ENCODE measurements at regions not wholly inside any gene's neighbourhood (a gene's known extent, or its start where the extent isn't known, plus 50 kb on each side); places are given as distances from the start of the nearest gene placed in this dataset.

DNA sequence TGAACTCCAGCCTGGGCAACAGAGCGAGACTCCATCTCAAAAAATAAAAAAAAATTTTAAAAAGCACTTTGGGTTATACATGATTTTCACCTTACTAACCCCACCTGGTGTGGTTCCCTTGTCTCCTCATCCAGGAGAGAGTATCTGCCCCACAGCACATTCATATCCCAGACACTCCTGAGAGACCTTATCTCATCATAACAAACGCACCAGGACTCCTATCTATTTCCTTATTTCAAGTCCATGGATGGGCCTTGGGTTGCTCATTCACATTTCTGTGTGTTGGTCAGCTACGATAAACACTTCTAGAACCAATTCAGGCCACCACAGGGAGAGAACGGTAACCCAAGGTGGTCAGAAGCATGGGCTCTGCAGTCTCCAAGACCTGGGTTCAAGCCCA, 88.6 kb upstream of the SPATA12 start:
- Histone ChIP-seq H3K27ac (no peak overlapping the region), H3K36me3 (no peaks in the 10 kb centered on the region), H3K27me3 (no peaks in the 10 kb centered on the region), H3K9me3 (no peaks in the 10 kb centered on the region), H3K4me3 (ENCODE audit: low read depth in 1 of 2, low read length in 1 of 2) (no peak overlapping the region), H3K4me1 (ENCODE audit: control insufficient read depth in 1 of 2, insufficient read depth in 1 of 2, low read depth in 1 of 2, low read length in 1 of 2) (no peaks in the 10 kb centered on the region)
- TF ChIP-seq, protein P1, sequence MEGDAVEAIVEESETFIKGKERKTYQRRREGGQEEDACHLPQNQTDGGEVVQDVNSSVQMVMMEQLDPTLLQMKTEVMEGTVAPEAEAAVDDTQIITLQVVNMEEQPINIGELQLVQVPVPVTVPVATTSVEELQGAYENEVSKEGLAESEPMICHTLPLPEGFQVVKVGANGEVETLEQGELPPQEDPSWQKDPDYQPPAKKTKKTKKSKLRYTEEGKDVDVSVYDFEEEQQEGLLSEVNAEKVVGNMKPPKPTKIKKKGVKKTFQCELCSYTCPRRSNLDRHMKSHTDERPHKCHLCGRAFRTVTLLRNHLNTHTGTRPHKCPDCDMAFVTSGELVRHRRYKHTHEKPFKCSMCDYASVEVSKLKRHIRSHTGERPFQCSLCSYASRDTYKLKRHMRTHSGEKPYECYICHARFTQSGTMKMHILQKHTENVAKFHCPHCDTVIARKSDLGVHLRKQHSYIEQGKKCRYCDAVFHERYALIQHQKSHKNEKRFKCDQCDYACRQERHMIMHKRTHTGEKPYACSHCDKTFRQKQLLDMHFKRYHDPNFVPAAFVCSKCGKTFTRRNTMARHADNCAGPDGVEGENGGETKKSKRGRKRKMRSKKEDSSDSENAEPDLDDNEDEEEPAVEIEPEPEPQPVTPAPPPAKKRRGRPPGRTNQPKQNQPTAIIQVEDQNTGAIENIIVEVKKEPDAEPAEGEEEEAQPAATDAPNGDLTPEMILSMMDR (IDR thresholded peaks at IDR 0.05) = no peak

DNA sequence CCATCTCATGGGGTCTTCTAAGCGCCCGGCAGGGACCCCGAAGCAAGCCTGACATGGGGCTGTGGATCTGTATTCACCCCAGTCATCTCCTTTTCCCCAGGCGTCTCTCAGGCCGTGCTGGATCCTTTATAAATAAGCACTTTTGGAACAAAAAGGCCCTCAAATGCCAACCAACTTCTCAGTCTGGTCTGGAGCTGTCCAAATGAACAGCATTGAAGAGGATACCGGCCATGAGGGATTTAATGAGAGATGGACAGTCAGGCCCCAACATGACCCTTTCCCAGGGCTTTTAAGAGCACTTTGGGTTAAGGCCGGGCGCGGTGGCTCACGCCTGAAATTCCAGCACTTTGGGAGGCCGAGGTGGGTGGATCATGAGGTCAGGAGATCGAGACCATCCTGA, 89.2 kb upstream of the SPATA12 start:
- no peak overlapping the region for H3K4me3 ChIP-seq (ENCODE audit: low read depth in 1 of 2, low read length in 1 of 2)
- TF ChIP-seq, protein P1 (IDR thresholded peaks at IDR 0.05) = no peak
- H3K27me3 ChIP-seq = no peaks in the 10 kb centered on the region
- no peaks in the 10 kb centered on the region for H3K9me3 ChIP-seq
- no peak overlapping the region for H3K27ac ChIP-seq
- no peaks in the 10 kb centered on the region for H3K4me1 ChIP-seq (ENCODE audit: control insufficient read depth in 1 of 2, insufficient read depth in 1 of 2, low read depth in 1 of 2, low read length in 1 of 2)
- no peaks in the 10 kb centered on the region for H3K36me3 ChIP-seq

DNA sequence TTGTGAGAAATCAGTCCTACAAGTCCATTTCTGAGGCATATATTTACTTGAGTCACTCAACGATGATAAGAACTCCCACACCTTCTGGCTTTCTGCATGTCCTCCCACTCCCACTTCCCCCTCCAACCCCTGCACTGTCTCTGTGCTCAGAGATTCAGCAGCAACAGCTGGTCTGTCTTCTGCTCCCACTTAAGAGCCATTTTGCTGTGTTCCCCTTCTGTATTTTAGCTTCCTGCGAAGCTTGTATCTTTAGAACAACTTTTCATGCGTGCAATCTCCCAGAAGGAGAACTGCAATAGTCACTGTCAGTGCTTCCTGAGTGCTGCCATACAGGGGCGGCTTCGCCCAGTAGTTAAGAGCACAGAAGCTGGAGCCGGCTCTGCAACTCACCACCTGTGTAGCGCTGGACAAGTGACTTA, 90.0 kb upstream of the SPATA12 start:
- Histone ChIP-seq H3K4me3 (ENCODE audit: low read depth in 1 of 2, low read length in 1 of 2) (no peak overlapping the region), H3K9me3 (no peaks in the 10 kb centered on the region), H3K27ac (no peak overlapping the region), H3K36me3 (no peaks in the 10 kb centered on the region), H3K27me3 (no peaks in the 10 kb centered on the region), H3K4me1 (ENCODE audit: control insufficient read depth in 1 of 2, insufficient read depth in 1 of 2, low read depth in 1 of 2, low read length in 1 of 2) (no peaks in the 10 kb centered on the region)
- TF ChIP-seq, protein P1 (IDR thresholded peaks at IDR 0.05) = no peak

DNA sequence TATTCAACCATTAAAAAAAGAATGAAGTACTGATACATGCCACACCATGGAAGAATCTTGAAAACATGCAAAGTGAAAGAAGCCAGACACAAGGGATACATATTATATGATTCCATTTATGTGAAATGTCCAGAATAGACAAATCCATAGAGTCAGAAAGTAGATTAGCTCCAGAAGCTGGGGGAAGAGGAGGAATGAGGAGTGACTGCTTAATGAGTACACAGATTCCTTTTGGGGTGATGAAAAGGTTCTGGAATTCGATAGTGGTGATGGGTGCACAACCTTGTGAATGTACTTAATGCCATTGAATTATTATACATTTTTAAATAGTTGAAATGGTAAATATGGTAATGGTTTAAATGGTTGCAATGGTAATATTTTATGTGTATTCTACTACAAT, 90.6 kb upstream of the SPATA12 start:
- H3K9me3 ChIP-seq = no peaks in the 10 kb centered on the region

DNA sequence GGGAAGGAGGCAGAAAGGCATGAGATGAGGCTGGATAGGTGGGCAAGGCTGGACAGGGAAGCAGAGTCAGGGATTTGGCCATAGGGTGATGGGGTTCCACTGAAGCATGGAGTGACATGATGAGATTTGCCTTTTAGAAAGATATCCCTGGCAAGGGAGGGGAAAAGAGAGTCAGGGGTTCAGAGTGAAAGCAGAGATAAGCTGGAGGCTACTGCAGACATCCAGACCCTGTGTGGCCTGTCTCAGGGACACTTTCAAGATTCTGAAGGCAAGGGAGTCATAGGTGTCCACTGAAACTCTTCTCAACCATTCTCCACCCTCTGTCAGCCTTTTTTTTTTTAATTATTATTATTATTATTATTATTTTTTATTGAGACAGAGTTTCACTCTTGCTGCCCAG, 94.0 kb upstream of the SPATA12 start:
- Histone ChIP-seq H3K27ac (no peak overlapping the region), H3K4me1 (ENCODE audit: control insufficient read depth in 1 of 2, insufficient read depth in 1 of 2, low read depth in 1 of 2, low read length in 1 of 2) (no peaks in the 10 kb centered on the region), H3K4me3 (ENCODE audit: low read depth in 1 of 2, low read length in 1 of 2) (no peak overlapping the region), H3K9me3 (no peaks in the 10 kb centered on the region), H3K36me3 (no peaks in the 10 kb centered on the region), H3K27me3 (no peaks in the 10 kb centered on the region)
- TF ChIP-seq, protein P1 (IDR thresholded peaks at IDR 0.05) = no peak

More for the DNA sequence above, 90.6 kb upstream of the SPATA12 start:
- no peak overlapping the region for H3K27ac ChIP-seq
- TF ChIP-seq, protein P1 (IDR thresholded peaks at IDR 0.05) = no peak
- no peaks in the 10 kb centered on the region for H3K36me3 ChIP-seq
- no peaks in the 10 kb centered on the region for H3K27me3 ChIP-seq
- no peaks in the 10 kb centered on the region for H3K4me1 ChIP-seq (ENCODE audit: control insufficient read depth in 1 of 2, insufficient read depth in 1 of 2, low read depth in 1 of 2, low read length in 1 of 2)
- H3K4me3 ChIP-seq (ENCODE audit: low read depth in 1 of 2, low read length in 1 of 2) = no peak overlapping the region

DNA sequence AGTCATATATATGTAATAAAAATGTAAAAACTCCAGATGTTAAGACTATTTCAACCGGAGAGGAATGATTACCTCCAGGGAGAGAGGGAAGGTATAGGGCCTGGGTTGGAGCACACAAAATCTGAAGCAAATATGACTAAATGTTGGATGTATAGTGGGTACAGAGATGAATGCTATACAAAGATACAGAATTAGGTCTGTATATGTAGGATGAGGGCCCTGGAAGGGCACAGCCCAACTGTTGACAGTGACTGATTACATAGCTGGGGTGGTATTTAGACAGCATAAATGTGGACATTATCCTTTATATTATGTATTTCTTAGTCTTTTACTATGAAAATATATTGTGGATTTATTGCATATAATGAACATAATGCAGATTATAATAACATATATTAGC, 94.4 kb upstream of the SPATA12 start:
- Histone ChIP-seq H3K27ac (no peak overlapping the region), H3K27me3 (no peaks in the 10 kb centered on the region), H3K4me1 (ENCODE audit: control insufficient read depth in 1 of 2, insufficient read depth in 1 of 2, low read depth in 1 of 2, low read length in 1 of 2) (no peaks in the 10 kb centered on the region), H3K9me3 (no peaks in the 10 kb centered on the region), H3K4me3 (ENCODE audit: low read depth in 1 of 2, low read length in 1 of 2) (no peak overlapping the region), H3K36me3 (no peaks in the 10 kb centered on the region)
- TF ChIP-seq, protein P1 (IDR thresholded peaks at IDR 0.05) = no peak
